ENCODE measurements at regions not wholly inside any gene's neighbourhood (a gene's known extent, or its start where the extent isn't known, plus 50 kb on each side); places are given as distances from the start of the nearest gene placed in this dataset.

- no peaks in the 10 kb centered on the region for H3K36me3 ChIP-seq (ENCODE audit: control insufficient read depth, insufficient read depth, low read length)
- no peak for DNase-seq (ENCODE audit: low read depth)
- no peak overlapping the region for H3K4me3 ChIP-seq (ENCODE audit: low read depth, low read length)
- TF ChIP-seq CTCF (IDR thresholded peaks at IDR 0.05; ENCODE audit: insufficient read depth, low read depth, low read length): no peak
- ChIA-PET CTCF (interaction anchor here (0.7 to 1.2 kb wide), 3 partner anchors 12 to 128 kb away, joined by 3 read pairs; no protein-coding TSS in a partner anchor), POLR2A (no interaction called here)
- no peaks in the 10 kb centered on the region; the same call in 1 of the 2 replicates for H3K27me3 ChIP-seq (ENCODE audit: control insufficient read depth, insufficient read depth, low read length)
These were observed 50.6 kb upstream of the ZNF133 start for GRCh38 chr20:18237682-18238081.

Data from BJ (cell line).